GM12892 (cell line): ENCODE measurements at regions not wholly inside any gene's neighbourhood (a gene's known extent, or its start where the extent isn't known, plus 50 kb on each side); places are given as distances from the start of the nearest gene placed in this dataset.

Experiments used
- POLR2A ChIP-seq: IDR thresholded peaks from 2 replicates; pipeline ENCODE4 v1.6.1; 2011; ENCODE audit warnings: low read depth, low read length, control low read depth
- POLR2AphosphoS5 ChIP-seq: IDR thresholded peaks from 2 replicates; pipeline ENCODE4 v1.6.1; 2011; ENCODE audit warnings: low read depth, low read length, control low read depth

GRCh38 chr17:69608141-69608540, 193.6 kb downstream of the MAP2K6 start:
- TF ChIP-seq POLR2A (no peak), POLR2AphosphoS5 (no peak)
